ENCODE measurements at regions not wholly inside any gene's neighbourhood (a gene's known extent, or its start where the extent isn't known, plus 50 kb on each side); places are given as distances from the start of the nearest gene placed in this dataset.

DNA sequence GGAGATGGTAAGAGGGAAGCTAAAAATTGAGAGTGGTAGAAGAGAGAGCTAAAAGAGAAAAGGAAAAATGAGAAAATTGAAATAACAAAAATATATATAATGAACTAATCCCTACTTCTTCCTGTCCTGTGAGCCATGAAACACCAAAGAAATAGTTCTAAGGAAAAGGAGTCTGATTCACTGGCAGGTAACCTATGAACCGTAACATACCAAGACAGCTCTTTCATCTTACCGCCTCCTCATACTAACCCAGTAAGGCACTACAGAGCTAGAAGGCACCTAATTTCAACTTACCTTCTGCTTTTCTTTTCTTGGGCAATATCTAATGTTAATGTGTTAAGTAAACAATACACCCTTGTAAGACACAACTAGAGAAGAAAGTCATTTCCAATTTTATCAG lies 297.7 kb upstream of the DIAPH2 start:
- Histone ChIP-seq H3K4me2 (ENCODE audit: insufficient read depth, low read length) (no peak overlapping the region), H3K9ac (ENCODE audit: low read depth, low read length) (no peak overlapping the region), H4K20me1 (ENCODE audit: insufficient read depth, low read length) (no peaks in the 10 kb centered on the region), H3K4me3 (ENCODE audit: low read depth in 1 of 2, low read length in 2 of 2) (no peak overlapping the region), H3K36me3 (ENCODE audit: insufficient read depth, low read length) (no peaks in the 10 kb centered on the region), H3K79me2 (ENCODE audit: insufficient read depth, low read length) (no peaks in the 10 kb centered on the region), H2AFZ (ENCODE audit: low read depth, low read length) (no peak overlapping the region), H3K27ac (ENCODE audit: low read length) (no peak overlapping the region), H3K27me3 (ENCODE audit: insufficient read depth, low read length, poor library complexity) (no peaks in the 10 kb centered on the region), H3K4me1 (ENCODE audit: insufficient read depth, low read length) (no peaks in the 10 kb centered on the region), H3K9me3 (ENCODE audit: insufficient read depth, low read length, severe bottlenecking) (no peaks in the 10 kb centered on the region)
- TF ChIP-seq, protein P1, sequence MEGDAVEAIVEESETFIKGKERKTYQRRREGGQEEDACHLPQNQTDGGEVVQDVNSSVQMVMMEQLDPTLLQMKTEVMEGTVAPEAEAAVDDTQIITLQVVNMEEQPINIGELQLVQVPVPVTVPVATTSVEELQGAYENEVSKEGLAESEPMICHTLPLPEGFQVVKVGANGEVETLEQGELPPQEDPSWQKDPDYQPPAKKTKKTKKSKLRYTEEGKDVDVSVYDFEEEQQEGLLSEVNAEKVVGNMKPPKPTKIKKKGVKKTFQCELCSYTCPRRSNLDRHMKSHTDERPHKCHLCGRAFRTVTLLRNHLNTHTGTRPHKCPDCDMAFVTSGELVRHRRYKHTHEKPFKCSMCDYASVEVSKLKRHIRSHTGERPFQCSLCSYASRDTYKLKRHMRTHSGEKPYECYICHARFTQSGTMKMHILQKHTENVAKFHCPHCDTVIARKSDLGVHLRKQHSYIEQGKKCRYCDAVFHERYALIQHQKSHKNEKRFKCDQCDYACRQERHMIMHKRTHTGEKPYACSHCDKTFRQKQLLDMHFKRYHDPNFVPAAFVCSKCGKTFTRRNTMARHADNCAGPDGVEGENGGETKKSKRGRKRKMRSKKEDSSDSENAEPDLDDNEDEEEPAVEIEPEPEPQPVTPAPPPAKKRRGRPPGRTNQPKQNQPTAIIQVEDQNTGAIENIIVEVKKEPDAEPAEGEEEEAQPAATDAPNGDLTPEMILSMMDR (IDR thresholded peaks at IDR 0.05; ENCODE audit: borderline replicate concordance, extremely low read depth, low read length, poor library complexity, severe bottlenecking) = no peak
- TF ChIP-seq EZH2 (IDR thresholded peaks at IDR 0.05; ENCODE audit: borderline replicate concordance, low read depth, low read length, severe bottlenecking) = no peak
- DNase-seq = no peak
- no peak for ATAC-seq (ENCODE audit: insufficient read depth, low read depth)

DNA sequence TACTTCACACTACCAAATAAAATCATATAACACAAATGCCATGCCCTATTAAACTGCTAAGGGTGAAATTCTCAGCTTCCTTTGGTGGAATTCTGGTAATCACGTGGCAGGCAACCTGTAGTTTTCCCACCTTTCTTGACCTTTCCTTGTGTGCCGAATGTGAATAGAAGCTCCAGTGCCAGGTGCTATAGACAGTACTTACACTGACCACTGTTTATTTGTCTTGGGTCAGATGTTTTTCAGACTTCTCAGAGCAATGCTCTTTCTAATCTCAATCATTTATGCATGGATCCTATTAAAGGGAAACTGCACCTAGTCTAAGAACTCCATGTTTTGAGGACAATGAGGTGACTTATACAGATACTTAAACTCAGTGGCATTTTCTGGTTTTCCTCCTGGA lies 296.8 kb upstream of the DIAPH2 start:
- H3K4me1 ChIP-seq (ENCODE audit: insufficient read depth, low read length) = no peaks in the 10 kb centered on the region
- no peak for DNase-seq
- no peak overlapping the region for H3K4me3 ChIP-seq (ENCODE audit: low read depth in 1 of 2, low read length in 2 of 2)
- no peak overlapping the region for H3K9ac ChIP-seq (ENCODE audit: low read depth, low read length)
- H3K27me3 ChIP-seq (ENCODE audit: insufficient read depth, low read length, poor library complexity) = no peaks in the 10 kb centered on the region
- H2AFZ ChIP-seq (ENCODE audit: low read depth, low read length) = no peak overlapping the region
- H3K27ac ChIP-seq (ENCODE audit: low read length) = no peak overlapping the region
- no peak overlapping the region for H3K4me2 ChIP-seq (ENCODE audit: insufficient read depth, low read length)
- no peaks in the 10 kb centered on the region for H3K9me3 ChIP-seq (ENCODE audit: insufficient read depth, low read length, severe bottlenecking)
- ATAC-seq (ENCODE audit: insufficient read depth, low read depth) = no peak
- H4K20me1 ChIP-seq (ENCODE audit: insufficient read depth, low read length) = no peaks in the 10 kb centered on the region
- TF ChIP-seq EZH2 (IDR thresholded peaks at IDR 0.05; ENCODE audit: borderline replicate concordance, low read depth, low read length, severe bottlenecking) = no peak
- TF ChIP-seq, protein P1 (IDR thresholded peaks at IDR 0.05; ENCODE audit: borderline replicate concordance, extremely low read depth, low read length, poor library complexity, severe bottlenecking) = no peak
- no peaks in the 10 kb centered on the region for H3K79me2 ChIP-seq (ENCODE audit: insufficient read depth, low read length)
- no peaks in the 10 kb centered on the region for H3K36me3 ChIP-seq (ENCODE audit: insufficient read depth, low read length)

DNA sequence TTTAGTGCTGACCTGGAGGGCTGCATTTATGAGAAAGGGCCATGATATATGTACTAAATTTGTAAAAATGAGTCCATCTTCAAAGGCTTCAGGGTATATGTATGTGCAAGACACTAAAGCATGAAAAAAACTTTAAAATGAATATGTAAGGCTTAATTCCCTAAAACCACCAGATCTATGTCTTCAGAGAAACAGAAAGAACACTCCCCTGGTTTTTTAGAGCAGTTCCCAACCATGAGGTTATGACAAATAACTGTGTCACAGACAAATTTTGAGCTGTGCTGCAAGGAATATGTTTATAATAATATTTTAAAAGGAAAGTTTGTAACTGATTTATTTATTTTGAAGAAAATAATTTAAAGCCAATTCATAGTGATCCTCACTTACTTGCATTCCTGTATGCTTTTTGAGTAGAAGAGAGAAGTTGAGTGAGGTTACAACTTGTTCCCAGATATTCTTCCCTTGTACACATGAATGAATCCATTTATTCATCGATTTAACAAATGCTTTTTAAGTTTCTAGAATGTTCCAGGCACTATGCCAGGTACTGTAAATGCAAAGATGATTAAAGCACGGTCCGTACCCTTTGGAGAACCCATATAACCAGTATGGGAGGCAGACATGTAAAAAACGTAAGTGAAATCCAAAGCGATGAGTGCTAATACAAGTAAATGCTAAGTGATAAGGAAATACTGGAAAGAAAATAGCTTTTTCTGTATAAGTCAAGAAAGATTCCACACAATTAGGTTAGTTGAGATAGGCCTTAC lies 295.2 kb upstream of the DIAPH2 start:
- no peak for DNase-seq
- no peak overlapping the region for H3K4me3 ChIP-seq (ENCODE audit: low read depth in 1 of 2, low read length in 2 of 2)
- H4K20me1 ChIP-seq (ENCODE audit: insufficient read depth, low read length) = no peaks in the 10 kb centered on the region
- TF ChIP-seq EZH2 (IDR thresholded peaks at IDR 0.05; ENCODE audit: borderline replicate concordance, low read depth, low read length, severe bottlenecking) = no peak
- TF ChIP-seq, protein P1 (IDR thresholded peaks at IDR 0.05; ENCODE audit: borderline replicate concordance, extremely low read depth, low read length, poor library complexity, severe bottlenecking) = no peak
- no peak overlapping the region for H3K27ac ChIP-seq (ENCODE audit: low read length)
- no peaks in the 10 kb centered on the region for H3K9me3 ChIP-seq (ENCODE audit: insufficient read depth, low read length, severe bottlenecking)
- no peak for ATAC-seq (ENCODE audit: insufficient read depth, low read depth)
- H3K27me3 ChIP-seq (ENCODE audit: insufficient read depth, low read length, poor library complexity) = no peaks in the 10 kb centered on the region
- no peaks in the 10 kb centered on the region for H3K4me1 ChIP-seq (ENCODE audit: insufficient read depth, low read length)
- no peaks in the 10 kb centered on the region for H3K36me3 ChIP-seq (ENCODE audit: insufficient read depth, low read length)
- no peak overlapping the region for H3K4me2 ChIP-seq (ENCODE audit: insufficient read depth, low read length)
- H3K9ac ChIP-seq (ENCODE audit: low read depth, low read length) = no peak overlapping the region
- H2AFZ ChIP-seq (ENCODE audit: low read depth, low read length) = no peak overlapping the region
- no peaks in the 10 kb centered on the region for H3K79me2 ChIP-seq (ENCODE audit: insufficient read depth, low read length)
